HG03045 (cell line): ENCODE measurements at regions not wholly inside any gene's neighbourhood (a gene's known extent, or its start where the extent isn't known, plus 50 kb on each side); places are given as distances from the start of the nearest gene placed in this dataset.

ENCODE experiments used
- ATAC-seq: cut with Tn5 transposase; IDR thresholded peaks from one replicate; pipeline ENCODE4 v1.9.1; 2021; ENCODE audit warnings: mild to moderate bottlenecking, moderate library complexity; ENCODE audit not compliant: unreplicated experiment

GRCh38 chr4:54542540-54543041 is 115.2 kb upstream of the KIT start:
- no peak for ATAC-seq

DNA sequence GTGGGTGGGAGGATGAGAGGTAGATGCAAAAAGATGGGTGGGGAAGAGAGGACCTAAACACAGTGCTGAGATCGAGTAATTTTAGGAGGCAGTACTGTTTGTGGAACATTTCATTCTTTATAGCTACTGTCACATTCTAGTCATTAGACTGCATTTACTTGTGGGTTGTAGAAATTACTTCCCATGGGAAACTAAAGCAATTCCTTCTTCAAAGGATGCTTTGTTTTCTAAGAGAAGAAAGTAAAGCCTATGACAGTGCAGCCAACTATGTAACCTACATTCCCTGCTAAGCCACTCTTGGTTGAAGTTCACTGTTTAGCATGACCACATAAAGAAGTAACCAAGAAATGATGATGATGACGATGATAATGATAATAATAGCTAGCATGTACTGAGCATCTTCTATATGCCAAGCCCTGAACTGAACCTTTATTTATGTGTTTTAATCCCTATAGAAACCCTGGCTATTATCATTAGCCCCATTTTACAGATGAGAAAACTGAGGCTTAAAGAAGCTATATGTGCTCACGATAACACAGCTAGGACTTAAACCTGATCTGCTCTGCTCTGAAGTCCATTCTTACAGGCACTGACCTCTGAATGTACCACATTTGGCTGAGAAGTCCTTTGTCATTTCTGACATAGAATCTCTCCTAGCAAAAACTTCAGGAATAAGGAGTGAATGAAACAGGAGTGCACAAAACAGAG is 114.5 kb upstream of the KIT start:
- no peak for ATAC-seq

- no peak for ATAC-seq
These were observed 111.9 kb upstream of the KIT start for GRCh38 chr4:54545663-54546424.

DNA sequence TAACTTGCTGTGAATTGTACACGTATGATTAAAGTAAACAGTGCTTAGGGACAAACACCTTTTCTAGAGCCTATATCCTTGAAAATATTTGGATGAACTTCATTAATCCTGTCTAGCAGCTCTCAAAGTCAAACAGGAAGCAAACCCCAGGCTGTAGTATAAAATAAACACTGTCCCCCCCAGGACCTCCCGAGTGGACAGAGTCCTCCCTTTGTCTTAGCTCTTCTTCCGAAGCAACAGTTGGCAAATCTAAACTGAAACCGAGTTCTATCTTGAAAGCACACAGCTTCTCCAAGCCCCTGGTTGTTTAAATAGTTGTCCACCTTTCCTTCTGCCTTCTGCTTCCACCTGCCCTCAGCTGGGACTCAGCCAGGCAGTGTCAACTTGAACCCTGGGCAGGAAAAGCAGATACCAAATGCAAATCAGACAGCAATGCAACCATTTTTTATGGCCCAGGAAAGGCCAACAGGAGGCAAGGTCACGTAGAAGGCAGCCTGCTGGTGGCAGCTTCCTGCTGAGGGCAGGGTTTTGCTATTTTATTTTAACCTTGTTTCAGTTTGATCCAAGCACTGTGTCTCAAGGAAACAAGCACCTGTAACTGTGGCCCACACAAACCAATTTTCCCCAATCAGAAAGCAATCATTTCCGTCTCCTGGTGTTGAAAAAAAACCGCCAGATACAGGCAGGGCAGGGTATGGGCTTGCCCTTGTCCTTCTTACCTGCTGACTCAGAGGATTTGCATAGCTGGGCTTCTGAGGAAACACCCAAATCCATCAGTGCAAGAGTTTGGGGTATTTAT is 110.3 kb upstream of the KIT start:
- no peak for ATAC-seq

DNA sequence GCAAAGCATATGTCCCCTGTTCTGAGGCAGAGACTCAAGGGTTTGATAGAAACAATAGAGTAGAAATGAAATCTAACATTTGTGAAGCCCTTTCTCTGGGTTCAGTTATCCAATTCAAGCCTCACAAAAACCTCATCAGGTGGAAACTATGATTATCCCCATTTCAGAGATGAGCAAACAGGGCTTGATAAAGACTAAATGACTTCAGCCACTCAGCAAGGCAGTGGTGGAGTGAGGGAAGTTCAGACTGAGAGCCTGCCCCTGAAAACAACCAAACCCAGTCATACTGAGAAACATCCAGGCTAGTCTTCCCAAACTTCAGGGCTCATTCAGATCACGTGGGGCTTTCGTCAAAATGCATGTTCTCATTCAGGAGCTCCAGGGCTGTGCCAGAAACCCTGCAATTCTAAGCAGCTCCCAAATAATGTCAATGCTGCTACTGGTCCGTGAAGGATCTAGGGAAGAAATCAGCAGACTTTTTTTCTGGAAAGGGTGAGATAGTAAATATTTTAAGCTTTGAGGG is 109.6 kb upstream of the KIT start:
- no peak for ATAC-seq

DNA sequence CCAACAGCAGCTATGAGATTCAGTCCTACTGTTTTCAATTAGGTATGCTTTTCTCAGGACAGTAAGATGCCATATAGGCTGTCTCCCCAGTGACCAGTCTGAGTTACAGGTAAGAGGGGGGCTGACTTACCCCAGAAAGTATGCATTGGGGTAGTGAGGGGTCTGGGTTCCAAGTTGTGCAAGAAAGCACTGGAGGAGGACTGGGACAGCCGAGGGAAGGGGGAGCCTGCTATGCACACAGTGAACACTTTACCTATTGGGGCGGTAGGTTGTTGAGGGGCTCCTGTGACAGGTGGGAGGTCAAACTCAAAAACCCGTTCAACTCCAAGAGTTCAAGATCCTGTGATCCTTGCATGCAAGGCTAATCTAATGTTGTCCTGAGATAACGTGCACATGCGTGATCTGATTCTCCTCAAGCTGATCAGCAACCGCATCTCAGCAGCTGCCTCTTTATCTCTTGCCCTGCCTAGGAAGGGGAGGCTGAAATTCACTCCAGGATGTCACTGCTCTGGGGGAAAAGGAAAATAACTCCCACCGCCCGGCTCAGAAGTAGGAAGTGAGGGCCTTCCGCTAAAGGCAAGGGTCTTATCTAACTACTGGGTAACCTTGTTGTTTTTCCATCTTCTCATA is 108.8 kb upstream of the KIT start:
- no peak for ATAC-seq

- no peak for ATAC-seq
These were observed 107.2 kb upstream of the KIT start for GRCh38 chr4:54550395-54551171.

GRCh38 chr4:54553001-54553400 is 104.8 kb upstream of the KIT start:
- no peak for ATAC-seq

DNA sequence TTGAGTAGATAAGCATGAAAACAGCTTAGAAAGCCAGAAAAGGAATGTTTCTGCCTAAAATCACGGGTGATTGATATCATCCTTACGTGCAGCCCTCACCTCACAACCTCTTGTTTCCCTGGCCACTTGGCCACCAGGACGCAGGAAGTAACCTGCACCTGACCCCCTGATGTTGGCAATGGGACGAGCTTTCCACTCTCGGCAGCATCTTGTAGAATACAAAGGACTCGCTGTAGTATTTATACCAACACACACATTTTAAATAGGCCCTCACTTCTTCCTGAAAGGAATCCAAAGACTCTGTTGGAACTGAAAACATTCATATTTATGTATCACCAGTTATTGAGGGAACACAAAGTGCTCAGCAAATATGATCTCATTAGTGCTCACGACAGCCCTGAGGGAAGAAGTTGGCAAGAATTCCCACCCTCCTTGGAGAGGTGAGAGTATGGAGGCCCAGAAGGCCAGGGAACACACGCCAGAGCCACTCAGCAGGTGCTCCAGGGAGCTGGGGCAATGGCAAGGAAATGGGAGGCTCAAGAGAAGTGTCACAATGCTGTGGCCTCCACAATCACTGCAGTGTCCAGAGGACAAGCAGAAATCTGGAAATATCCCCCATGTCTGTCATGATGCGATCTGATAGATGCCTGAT is 103.3 kb upstream of the KIT start:
- ATAC-seq, result no peak

DNA sequence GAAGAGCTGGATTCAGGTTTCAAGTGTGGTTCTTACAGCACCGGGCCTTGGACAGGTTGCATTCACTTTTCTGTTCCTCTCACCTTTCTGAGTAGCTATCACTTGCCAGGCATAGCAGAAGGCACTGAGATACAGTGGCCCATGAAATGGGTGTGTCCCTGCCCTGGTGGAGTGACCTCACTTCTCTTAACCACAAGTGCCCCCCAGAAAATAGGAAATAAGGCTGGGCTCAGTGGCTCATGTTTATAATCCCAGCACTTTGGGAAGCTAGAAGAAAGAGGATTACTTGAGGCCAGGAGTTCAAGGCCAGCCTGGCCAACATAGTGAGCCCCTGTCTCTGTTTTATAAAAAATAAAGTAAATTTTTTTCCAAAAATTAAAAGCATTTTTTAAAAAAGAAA is 101.7 kb upstream of the KIT start:
- no peak for ATAC-seq

GRCh38 chr4:54556587-54556986 is 101.2 kb upstream of the KIT start:
- ATAC-seq, result no peak

DNA sequence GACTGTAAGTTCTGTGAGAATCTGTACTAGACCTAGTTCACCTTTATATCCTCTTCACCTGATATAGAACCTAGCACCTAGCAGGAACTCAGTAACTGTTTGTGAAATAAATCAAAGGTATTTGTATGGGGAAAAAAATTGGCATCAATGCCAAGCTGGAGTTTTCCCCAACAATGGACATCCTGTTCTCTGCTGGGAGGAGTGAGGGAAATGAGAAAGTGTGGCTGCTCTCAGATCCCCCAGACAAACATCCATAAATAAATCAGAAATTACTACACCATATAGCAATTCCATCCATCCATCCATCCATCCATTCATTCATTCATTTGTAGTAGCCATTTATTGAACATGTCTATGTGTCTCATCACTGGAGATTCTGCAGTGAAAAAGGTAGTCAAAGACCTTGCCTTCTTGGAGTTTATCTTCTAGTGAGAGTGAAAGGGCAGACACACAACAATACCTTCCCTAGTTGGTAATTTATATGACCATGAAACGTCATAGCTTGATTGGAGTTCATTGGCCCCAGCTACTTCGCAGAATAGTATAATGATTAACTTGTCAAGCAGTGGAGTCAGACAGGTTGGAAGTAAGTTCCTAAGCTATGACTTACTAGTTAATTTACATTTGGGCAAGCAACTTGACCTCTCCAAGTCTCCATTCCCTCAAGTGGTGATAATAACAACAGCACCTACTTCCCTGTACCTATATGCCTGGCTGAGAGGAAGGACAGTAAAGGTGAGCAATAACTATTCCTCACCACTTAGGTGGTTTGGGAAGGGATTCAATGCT is 98.7 kb upstream of the KIT start:
- no peak for ATAC-seq

- ATAC-seq, result no peak
These were observed 97.2 kb upstream of the KIT start for GRCh38 chr4:54560513-54560912.

GRCh38 chr4:54561940-54562339 is 95.8 kb upstream of the KIT start:
- ATAC-seq, result no peak

DNA sequence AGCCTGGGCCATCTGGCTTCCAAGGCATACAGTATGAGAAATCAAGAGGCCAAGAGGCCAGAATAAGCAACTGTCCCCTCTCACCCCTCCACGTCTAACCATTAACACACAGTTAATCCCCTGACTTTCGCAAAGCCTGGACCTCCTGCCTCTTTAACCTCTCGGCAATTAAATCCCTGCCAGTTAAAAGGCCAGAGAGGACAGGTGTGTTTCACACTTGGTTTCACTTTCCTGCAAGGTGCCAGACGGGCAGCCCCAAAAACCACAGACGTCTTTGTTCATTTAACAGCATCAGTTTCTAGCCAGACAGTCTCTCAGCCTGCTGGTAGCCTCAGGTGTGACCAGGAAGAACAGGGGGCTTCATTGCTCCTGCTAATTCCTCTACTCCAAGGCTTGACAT is 91.1 kb upstream of the KIT start:
- ATAC-seq, result peak; percentile 86

DNA sequence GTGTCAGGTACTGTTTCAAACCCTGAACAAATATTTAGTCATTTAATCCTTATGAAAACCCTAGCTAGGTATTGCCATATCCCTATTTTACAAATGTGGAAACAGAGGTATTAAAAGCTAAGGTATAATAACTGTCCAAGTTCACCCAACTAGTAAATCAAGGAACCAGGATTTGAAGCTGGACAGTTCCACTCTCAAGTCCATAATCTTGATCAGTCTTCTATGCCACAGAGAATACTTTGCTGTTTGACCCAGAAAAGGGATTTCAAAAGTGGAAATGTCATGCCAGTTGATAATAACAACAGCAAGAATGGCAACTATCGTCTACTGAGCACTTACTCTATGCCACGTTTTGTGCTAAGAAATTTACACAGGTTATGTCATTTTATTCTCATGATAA is 90.4 kb upstream of the KIT start:
- ATAC-seq, result no peak

DNA sequence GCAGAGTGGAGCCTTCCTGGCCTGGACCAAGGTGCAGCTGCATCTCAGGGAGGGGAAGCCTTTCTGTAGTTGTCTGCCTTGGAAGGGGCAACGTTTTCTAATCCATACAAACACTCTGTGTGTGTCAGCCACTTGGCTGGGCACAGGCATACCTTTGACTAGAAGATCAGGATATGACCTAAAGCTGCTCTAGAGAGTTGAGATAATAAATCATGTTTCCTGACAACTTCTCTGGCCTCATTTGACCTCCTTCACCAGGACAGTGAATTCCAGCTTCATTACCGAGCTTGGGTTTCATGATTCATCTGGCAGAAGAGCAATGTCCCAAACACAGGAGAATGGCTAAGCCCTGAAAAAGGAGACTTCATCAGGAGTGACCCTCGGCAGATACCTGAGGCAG is 89.6 kb upstream of the KIT start:
- no peak for ATAC-seq

DNA sequence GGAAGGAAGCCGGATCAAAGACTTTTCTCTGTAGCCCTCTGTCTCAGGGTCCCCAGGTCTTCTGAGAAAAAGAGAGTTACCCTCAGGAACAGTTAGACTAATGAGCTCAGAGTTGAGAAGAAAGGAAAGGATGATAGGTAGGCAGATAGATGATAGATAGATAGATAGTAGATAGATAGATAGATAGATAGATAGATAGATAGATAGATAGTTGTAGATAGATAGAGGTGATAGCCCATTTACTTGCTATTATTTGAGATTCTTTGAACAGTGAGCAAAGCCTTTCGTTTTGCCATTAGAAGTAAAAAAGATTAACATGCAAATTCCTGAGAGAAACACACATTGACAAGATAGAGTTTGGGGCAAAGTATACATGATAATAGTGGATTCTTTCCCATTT is 86.9 kb upstream of the KIT start:
- no peak for ATAC-seq
